Muscle of arm (tissue), 1 donor: ENCODE measurements at regions not wholly inside any gene's neighbourhood (a gene's known extent, or its start where the extent isn't known, plus 50 kb on each side); places are given as distances from the start of the nearest gene placed in this dataset.

Experiments used
- DNase-seq: peaks from one replicate; pipeline ENCODE4 v3.0.0-alpha.2; 2013

DNA sequence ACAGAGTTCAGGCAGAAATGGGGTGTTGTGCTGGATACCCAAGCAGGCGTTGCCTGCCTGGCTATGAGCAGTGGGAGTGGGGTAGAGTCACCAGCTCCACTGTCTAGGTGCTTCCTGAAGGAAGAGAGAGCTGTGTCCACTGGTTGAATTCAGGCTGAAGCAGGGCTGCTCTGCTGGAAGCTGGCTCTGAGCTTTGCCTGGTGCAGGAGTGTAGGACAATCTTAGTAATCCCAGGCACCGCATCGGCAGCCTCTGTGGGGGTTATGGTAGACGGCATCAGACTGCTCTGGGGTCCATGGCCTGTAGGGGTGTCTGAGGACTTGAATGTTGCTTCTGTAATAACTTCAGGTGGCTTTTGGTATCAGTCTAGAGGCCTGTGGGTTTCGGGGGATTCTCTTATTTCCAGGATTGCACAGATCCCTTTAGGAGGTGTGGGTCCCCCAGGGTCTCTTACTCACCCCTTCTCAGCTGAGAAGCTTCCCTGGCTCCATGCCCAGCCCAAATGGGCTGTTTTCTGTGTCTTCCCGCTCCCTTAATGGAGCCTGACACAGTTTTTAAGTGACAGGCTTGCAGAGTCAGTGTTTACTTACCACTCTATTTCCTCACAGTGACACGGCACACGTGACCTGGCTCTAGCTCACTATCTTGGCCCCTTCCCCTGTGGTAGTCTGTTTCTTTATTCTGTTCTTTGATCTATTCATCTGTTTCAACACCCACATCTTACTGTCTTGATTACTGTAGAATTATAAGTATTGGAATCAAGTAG lies 644.3 kb downstream of the CBLN2 start:
- no peak for DNase-seq

DNA sequence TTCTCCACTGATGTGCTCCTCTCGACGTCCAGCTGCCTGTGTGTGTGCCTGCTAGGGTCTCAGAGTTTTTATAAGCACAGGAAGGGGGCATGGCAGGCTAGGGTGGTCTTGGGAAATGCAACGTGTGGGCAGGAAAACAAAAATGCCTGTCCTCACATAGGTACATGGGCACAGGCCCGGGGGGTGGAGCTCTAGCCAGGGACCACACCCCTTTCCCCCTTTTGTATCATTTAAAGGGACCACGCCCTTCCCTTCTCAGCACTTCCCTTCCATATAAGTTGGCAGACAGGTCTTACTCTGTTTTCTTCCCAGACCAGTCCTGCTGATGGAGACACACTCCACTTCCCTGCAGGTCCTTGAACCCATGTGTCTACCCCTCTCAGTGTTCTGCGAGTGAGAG lies 645.0 kb downstream of the CBLN2 start:
- DNase-seq, result no peak

DNA sequence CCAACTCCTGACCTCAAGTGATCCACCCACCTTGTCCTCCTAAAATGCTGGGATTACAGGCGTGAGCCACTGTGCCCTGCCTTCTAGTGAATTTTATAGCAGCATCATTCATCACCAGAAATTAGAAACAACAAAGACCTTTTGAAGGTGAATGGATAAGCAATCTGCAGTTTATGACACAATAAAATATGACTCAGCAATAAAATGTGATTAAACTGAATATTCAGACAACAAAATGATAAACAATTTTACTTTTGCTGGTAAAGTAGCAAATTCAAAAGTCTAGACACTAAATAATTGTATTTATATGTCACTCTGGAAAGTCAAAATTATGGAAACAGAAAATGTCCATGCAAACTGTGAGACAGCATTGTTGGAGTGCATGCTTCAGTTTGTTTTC lies 656.6 kb downstream of the CBLN2 start:
- no peak for DNase-seq

DNA sequence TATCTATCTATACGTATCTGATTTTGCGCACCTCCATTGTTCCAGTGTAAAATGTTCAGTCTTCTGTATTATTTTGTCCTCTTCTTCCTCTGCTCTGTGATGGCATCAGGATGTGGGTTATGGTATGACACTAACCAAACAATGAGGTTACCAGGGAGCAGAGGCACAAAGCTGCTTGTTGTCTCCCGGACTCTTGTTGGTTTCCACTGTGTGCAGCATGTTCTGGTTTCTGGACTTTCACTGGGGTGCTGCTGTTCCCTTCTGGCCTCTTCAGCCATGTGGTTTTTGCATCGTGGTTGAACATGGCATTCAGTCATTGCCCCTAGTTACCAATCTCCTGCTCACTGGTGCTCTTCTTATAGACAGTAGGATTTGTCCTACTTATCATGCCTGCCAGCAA lies 665.9 kb downstream of the CBLN2 start:
- DNase-seq, result no peak

DNA sequence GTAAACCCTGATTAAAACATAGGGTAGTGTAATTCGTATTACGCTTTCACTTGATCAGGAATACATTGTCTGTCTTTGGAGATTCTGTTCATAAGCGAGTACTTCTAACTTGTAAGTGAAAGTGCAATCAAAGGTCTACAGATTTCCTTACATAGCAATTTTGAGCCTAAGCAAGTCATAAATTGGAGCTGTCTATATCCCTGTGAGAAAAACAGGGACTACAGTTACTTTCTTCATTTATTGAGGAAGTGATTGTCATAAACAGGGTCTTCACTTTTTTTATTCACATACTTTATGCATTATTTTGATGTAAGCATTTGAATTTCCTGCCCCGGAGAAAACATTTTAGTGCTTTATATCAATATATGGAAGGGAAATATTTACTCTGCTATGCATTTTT lies 670.4 kb downstream of the CBLN2 start:
- no peak for DNase-seq

DNA sequence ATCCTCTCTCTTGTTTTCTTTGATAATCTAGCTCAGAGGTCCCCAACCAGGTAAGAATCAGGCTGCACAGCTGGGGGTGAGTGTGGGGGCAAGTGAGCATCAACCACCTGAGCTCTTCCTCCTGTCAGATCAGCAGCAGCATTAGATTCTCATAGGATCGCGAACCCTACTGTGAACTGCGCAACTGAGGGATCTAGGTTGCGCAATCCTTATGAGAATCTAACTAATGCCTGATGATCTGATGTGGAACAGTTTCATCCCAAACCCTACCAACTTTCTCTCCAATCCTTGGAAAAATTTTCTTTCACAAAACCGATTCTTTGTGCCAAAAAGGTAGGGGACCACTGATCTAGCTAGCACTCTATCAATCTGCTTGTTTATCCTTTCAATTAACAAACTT lies 678.3 kb downstream of the CBLN2 start:
- no peak for DNase-seq

DNA sequence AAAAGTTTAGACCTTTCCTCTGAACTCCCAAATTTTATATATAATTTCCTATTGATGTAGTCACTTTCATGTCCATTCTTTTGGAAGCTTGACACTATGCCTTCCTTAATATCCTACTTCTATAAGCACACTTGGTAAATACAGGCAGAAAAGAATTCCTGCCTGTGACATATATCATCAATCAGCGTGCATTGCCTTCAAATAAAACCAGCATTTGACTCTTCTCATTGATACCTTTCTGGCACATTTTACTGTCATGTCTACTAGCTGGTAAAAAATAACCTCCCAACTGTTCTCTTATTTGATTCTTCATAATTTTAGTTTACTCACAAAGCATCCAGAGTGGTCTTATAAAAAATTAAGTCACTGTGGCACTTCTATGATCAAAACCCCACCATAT lies 693.5 kb downstream of the CBLN2 start:
- DNase-seq, result no peak

DNA sequence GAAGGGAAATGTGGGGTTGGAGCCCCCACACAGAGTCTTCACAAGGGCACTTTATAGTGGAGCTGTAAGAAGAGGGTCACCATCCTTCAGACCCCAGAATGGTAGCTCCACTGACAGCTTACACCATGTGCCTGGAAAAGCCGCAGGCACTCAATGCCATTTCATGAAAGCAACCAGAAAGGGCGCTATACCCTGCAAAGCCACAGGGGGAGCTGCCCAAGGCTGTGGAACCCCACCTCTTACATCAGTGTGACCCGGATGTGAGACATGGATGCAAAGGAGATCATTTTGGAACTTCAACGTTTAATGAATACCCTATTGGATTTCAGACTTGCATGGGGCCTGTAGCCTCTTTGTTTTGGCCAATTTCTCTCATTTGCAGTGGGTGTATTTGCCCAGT lies 694.7 kb downstream of the CBLN2 start:
- no peak for DNase-seq

DNA sequence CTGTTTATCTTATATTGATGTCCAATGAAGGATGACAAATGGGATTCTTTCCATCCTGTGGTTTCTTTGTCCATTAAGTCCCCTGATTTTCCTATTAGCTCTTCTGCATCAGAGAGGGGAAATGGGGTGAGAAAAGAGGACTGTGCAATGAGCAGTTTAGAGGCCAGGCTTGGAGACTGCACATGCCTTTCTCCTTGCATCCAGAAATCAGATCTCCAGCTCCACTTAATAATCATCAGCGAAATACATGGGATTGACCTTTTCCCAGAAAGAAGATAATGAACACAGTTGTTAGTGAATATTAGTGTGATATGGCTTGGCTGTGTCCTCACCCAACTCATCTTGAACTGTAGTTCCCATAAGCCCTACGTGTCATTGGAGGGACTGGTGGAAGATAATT lies 697.4 kb downstream of the CBLN2 start:
- DNase-seq, result no peak

DNA sequence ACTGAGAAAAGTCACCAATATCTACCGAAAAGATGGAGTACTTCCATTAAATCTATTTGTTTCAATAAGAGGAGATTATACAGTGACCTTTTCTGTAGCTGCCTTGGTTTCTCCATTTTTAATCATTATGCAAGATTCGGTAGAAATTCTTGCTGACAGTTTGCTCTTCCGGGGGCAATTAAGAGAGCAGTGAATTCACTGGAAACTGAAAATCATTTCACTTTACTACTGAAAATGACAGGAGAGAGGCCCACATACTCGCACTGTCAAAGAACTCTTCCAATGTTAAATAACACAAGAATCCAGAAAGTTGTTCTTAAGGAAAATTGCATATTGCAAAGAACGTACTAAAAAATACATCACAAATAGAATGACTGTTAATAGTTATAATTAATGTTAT lies 699.3 kb downstream of the CBLN2 start:
- no peak for DNase-seq

DNA sequence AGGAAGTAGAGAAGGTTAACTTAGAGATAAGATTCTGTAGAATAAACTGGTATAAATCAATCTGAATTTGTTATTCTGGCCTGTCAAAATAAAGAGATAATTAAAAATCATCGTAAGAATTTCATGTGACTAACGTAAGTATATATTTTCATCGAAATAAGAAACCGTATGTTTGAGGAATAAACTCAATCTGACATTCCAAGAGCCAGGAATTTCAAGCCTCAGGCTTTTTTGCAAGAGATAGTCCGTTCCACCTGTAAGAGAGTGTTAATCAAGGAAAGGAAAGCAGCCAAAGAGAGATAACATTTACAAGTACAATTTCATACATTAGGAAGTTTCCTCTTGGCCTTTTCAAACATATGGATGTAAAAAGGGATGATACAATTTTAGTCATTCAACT lies 701.5 kb downstream of the CBLN2 start:
- no peak for DNase-seq

DNA sequence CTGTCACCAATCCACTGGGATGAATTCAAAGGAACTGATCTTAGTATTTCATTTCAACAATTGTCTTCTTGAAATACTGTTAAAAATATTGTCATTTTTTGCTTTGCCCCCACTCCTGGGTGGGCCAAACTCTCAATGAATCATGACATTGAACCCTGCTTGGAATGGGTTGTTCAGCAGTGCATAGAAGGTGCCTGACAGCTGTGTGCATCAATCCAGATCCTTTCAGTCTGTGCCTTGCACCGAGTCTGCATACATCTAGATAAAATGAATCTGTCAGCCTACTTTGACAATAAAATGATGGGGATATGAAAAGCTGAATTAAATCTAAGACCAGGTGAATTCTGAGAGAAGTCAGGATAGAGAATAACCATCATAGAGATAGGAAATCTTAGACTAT lies 706.6 kb downstream of the CBLN2 start:
- DNase-seq, result no peak

DNA sequence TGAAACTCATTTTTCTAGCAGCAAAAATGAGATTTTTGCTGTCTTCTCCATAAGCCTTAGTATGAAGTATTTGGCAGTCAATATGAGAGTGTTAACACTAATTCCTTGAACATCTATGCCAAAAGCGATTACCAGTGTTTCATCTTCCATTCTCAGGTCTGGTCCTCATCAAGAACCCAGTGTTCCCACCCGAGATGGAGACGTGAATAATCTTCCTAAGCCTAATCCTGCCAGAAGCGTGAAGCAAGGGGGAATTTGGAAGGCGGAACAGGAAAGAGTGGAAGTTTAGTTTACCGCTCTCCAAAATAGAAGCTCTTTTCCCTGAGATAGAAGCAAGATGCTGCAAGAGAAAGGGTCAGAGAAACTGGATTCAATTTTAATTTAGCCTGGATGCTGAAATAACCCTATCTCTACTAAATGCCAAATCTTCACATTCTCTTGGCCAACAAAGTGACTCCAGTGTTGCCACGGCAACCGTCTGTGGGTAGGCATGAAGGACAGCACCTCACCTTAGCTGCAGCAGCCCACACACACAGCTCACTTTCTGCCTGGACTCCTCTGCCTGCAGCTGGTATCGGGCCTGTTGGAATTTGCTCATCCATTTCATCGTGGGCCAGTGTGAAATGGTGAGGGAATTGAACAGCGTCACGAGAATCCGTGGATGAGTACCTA lies 711.1 kb downstream of the CBLN2 start:
- DNase-seq, result no peak

DNA sequence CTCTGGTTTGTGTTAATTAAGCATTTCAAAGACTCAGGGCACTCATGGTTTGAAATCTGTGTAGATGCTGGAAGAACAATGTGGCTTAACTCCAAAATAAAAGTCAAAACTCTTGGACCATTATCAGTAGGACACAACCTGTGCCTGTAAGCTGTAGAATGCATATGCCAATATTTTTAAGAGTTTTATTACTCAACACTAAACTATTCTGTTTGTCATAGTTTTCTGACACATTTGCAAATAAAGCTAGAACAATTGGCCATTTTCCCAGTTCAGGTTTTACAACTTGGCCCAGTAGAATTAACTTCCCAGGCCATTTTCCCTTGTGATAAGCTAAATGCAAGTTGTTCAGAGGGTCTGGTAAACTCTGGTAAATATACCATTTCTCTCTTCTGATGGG lies 713.1 kb downstream of the CBLN2 start:
- no peak for DNase-seq

DNA sequence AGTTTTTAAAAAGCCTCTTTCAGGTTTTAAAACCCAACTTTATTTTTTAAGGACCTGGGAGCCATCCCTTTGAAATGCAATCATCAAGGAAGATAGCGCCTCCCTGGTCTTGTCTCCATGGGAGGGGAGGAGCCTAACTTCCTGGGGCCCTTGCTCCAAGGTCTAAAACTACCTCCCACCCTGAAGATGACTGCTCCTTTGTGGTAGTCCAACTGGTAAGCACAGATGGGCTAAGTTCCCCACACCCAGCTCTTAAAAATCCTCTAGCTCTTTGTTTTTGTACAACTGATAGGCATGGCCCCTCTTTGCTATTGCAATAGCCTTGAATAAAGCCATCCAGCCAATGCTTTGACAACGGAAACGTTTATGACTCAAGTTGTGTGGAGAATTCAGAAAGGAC lies 716.8 kb downstream of the CBLN2 start:
- no peak for DNase-seq

DNA sequence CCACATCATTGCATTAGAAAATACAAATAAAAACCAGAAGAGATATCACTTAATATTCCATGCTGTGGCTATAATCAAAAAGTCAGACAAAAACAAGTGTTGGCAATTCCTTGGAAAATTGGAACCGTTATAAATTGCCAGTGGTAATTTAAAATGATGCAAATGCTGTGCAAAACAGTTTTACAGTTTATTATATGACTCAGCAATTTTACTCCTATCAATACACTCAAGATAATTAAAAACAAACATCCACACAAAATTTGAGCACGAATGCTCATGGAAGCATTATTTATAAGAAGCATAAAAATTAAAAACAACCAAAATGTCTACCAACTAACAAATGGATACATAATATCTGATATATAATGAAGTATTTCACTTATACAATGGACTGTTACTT lies 728.8 kb downstream of the CBLN2 start:
- no peak for DNase-seq

DNA sequence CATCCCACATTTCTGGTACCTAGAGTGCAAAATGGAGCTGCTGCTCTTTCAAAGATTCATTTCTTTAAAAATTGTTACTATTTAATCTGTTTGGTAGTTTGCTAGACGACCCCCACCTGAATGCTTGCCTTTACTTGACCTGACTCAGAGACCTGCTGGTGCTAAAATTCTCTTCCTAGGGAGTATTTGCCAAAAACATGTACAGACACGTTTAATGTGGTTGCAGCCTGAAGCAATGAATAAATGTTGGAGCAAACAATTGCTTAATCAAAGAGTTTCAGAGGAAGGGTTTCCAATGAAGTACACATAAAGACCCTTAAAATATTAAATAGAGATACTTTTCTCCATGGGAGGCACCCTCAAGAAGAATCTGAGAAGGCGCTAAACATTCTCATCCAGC lies 734.4 kb downstream of the CBLN2 start:
- DNase-seq, result no peak

DNA sequence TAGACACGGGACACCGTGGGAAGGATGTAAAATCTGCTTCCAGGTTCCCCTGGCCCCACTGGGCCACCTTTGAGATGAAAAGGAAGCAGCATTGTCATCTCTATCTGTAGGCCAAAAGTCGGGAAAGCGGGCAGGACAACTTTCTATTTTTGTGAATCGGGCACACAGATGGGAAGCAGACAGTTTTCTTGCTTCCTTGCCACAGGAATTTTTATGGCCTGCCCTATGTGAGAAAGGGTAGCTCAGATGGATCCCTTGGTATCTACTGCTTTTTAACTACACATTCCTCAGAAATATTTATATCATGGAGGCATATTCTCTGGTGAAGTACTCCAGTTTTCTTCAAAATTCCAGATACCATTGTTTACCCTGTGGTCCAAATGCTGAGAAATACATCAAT lies 735.5 kb downstream of the CBLN2 start:
- DNase-seq, result no peak

DNA sequence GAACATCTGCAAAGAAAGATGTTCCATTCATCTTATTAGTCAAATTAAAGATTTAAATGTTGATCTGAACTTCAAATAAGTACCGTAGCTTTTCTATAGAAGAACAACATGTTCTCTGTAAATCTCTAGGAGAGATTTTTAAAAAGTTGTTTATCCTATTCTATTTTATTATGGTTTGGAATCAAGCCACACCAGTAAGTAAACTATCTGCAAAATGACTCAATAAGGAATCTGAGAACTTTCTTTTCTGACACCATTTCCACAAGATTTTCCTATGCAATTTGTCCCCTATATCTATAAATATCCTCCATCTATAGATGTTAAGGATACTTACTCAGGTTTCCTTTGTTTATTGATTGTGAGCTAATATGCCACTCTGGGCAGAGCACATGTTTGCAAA lies 736.6 kb downstream of the CBLN2 start:
- no peak for DNase-seq

DNA sequence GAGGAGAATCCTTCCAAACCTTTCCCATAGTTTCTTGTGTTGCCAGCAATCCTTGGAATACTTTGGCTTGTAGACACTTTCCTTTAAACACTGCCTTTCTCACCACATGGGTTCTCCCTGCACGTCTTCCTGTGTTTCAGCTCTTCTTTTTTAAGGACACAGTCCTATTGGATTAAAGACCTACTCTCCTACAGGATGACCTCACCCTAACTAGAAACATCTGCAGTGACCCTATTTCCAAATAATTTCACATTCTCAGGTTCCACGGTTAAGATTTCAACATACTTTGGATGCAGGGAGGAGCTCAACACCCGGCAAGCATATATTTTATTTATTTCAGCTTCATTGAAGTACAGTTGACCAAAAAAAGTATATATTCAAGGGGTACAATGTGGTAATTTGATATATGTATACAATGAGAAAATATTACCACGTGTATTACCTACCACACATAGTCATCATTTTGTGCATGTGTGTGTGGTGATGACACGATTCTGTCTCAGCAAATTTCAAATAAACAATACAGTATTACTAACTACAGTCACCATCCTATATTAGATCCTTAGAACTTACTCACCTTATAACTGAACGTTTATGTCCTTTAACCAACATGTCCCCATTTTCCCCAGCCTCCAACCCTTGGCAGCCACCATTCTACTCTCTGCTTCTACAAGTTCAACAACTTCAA lies 745.0 kb downstream of the CBLN2 start:
- DNase-seq, result peak; percentile 7

DNA sequence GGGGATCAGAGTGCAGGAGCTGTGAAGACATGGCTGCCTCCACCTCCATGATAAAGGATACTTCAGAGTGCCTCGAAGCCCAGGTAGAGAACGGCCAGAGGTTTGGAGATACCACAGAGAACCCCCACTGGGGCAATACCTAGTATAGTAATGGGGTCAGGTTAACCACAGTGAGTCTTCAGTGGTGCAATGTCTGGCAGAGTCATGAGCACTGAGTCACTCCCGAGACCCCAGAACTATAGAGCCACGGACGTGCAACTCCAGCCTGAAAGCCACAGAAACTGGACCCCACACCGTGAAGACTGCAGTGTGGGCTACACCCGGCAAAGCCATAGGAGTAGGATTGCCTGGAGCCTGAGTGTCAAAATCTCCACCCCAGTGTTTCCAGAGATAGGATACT lies 746.6 kb downstream of the CBLN2 start:
- no peak for DNase-seq

DNA sequence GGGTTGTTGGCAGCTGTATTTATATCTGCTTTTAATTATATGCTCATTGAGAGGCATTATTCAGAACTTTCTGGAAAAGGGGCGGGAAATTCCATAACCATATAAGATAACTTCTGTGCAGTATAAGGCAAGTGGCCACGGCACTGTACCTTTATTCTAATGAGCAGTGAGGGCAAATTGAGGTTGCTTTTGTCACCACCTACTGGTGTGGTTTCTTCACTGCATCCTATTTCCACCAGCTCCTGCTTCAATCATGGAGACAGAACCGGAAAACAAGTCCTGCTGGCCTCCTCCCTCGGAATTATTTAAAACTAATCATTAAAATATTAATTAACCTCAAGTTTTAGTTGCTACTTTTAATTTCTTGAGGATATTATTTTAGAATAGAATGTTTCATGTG lies 759.4 kb downstream of the CBLN2 start:
- no peak for DNase-seq

DNA sequence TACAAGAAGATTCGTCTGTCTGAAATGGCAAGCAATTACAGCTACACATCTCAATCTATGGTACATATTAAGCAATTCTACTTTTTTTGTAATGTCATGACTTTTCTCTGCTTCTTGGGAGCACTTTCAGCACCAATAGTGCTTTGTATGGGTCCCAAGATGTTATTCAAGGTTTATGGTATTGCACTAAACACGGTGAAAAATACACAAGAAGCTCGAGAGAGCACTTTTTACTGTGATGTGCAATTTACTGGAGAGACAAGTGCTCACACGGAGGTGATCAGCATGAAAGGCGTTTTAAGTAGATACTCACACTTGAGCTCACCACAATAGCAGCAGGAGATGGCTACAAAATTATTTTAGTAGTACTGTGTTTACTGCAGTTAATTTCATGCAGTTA lies 783.6 kb downstream of the CBLN2 start:
- no peak for DNase-seq
